NCI-H1694 (cell line): ENCODE measurements at regions not wholly inside any gene's neighbourhood (a gene's known extent, or its start where the extent isn't known, plus 50 kb on each side); places are given as distances from the start of the nearest gene placed in this dataset.

Source experiments
- DNase-seq: peaks from one replicate; lab custom pipeline; 2025; lab: John Stamatoyannopoulos, UW

DNA sequence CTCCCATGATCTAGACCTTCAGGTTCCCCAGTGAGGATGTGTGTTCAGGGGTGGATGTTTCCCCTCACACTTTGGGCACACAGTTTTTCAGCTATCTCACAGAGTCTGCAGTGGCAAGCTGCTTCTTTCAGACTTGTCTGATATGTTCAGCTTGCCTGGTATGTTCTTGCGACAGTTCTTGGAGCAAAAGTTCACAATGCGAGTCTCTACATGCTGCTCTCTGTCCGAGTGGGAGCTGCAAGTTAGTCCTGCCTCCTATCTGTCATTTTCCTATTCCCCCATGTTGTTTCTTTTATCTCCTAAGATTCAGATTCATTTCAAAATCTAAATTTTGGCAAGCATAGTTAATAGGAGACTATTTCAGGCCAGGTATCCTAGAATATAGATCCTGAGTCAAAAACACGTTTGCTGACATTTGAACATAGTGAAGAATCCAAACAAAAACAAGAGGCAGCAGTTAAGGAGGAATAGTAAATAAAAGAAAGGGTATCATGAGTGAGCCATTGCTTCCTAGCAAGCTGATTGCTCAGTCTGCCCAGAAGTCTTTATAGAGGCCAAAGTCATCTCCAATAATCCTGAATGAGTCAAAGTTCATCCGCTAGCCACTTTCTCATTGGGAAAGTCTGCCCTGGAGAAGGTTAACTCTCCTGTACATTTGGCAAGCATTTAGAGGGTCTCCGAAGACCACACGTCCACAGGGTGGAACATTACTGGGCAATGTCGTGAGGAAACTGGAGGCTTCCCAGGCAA, 140.2 kb upstream of the MOCS1 start:
- no peak for DNase-seq

DNA sequence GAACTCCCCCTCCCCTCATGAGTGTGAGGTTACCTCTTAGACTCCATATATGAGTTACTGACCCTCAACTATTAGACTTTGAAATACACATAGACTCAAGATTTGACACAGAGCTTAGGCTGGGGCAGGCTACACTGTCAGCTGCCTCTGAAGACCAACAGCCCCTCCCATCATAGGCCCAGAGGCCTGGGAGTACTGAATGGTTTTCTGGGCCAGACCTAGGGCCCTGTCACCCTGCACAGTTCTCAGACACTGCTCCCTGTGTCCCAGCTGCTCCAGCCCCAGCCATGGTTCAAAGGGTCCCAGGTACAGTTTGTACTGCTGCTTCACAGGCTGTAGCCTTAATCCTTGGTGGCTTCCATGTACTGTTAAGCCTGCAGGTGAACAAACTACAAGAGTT, 132.1 kb upstream of the MOCS1 start:
- DNase-seq = no peak

DNA sequence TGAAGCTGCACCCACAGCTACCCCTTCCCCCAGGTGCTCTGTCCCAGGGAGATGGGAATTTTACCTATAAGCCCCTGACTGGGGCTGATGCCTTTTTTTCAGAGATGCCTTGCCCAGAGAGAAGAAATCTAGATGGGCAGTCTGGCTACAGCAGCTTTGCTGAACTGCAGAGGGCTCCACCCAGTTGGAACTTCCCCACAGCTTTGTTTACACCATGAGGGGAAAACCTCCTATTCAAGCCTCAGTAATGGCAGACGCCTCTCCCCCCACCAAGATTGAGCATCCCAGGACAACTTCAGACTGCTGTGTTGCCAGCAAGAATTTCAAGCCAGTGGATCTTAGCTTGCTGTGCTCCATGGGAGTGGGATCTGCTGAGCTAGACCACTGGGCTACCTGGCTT, 122.6 kb upstream of the MOCS1 start:
- no peak for DNase-seq

DNA sequence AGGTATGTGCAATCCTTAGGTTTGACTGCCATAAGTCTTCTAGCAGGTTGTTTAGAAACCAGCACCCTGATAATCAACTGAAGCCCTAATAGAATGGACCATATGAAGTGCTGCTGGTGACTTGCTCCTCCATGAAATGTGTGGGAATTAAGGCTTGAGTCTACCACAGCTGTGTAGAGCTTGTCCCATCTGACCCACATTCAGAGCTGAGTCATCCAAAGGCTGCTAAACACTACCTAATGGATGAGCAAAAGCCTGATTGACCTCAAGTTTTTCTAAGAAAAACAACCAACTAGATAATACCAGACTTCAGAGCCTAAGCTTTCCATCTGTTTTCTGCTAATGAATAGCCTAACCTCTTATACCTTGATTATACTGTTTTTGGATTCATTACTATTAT, 120.3 kb upstream of the MOCS1 start:
- no peak for DNase-seq

GRCh38 chr6:40054186-40054585, 119.9 kb upstream of the MOCS1 start:
- DNase-seq = no peak

GRCh38 chr6:40049128-40049527, 114.9 kb upstream of the MOCS1 start:
- DNase-seq = no peak

- no peak for DNase-seq
Observed at GRCh38 chr6:40044196-40044595, 109.9 kb upstream of the MOCS1 start.

DNA sequence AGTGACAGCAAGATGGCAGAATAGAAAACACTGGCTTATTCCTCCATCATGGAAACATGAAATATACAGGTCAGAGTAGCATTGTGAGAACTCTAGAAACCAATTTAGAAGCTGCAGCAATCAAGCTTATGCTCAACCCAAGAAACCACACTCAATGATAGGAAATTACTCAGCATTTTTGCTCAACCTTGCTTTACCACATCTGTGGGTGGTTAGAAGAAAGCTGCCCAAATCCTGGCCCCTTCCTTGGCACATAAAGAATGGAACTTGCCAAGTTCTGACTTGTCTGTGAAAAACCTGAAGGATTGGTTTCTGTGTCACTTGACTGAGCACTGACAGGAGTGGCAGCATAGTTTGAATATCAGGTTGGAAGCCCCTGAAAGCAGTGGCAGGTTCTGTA, 108.0 kb upstream of the MOCS1 start:
- no peak for DNase-seq

- no peak for DNase-seq
Observed at GRCh38 chr6:40039042-40039441, 104.8 kb upstream of the MOCS1 start.

DNA sequence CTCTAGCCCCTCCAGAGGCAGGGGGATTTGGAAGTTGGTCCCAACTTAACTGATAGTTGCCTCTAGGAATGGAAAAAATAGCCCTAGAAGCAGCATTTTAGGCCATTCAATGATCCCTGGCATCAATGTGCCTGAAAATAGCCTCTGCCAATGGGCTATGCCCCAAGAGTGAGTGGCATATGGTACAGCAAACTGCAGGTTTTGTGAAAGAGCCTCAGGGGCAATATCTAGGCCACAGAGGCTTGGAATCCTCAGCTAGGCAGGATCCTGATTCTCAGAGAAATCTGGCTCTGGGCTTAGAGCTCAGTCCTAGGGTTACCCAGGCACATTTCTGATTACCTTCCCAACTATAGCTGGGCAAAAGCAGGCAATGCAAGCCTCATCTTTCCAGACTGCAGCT, 104.4 kb upstream of the MOCS1 start:
- DNase-seq = no peak

- no peak for DNase-seq
Observed at GRCh38 chr6:40037271-40037670, 103.0 kb upstream of the MOCS1 start.

GRCh38 chr6:40036186-40036585, 101.9 kb upstream of the MOCS1 start:
- no peak for DNase-seq

GRCh38 chr6:40028449-40028848, 94.2 kb upstream of the MOCS1 start:
- DNase-seq = no peak

DNA sequence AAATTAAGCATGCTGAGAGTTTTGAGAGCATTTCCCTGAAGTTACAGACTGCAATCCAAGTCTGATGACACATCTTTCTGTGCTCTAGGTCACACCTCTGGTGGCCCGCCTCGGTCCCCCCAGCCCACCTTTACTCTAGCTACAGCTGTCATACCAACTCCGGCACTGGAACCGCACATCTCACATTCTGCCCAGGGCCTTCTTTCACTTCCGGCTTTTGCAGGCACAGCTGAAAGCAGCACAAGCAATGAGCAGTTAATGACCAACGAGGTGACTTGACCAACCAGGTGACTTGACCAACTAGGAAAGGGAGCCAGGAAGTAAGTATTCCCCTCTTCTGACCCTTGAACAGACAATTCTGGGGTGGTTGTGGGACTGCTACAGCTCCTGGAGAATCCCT, 88.6 kb upstream of the MOCS1 start:
- DNase-seq = no peak

GRCh38 chr6:40020166-40020565, 85.9 kb upstream of the MOCS1 start:
- no peak for DNase-seq

- no peak for DNase-seq
Observed at GRCh38 chr6:40015530-40015929, 81.3 kb upstream of the MOCS1 start.

DNA sequence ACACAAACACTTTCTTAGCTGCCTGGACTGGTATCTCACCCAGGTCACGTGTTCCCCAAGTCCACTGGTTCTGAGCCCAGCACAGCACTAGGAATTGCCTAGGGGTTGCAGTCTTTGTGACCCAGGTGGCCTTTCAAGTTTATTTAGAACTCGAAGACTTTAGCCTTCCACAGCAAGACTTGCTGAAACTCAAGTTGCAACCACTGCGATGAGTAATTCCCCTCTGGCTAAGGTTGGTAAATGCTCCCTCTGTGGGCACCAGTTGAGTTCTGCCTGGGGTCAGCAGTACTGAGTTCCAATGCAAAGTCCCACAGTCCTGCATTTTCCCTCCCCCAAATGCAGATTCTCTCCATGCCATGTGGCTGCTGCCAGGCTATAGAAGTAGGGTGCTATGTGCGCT, 77.6 kb upstream of the MOCS1 start:
- no peak for DNase-seq

DNA sequence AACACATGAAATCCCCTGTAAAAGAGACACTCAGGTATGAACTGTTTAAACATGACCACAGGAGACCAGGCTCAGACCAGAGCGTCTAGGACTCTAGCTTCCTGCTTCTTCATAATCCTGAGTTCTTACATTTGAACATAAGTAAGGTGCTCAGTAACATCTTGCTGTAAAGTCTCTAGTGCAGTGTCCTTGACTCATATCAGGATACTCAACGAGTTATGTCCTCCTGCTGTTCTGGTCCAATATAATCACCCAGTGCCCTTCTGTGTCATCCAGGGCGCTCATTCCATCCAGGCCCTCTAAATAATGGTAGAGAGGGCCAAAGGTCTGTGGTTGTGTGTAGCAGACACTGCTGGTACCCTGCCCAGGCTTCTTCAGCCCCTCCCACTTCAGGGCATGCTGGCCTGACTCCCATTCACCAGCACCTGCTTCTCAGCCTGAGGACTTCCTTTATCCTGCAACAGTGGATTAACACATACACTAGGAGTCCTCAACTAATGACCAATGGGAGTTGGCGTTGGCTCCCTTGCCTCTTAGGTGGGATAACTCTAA, 66.8 kb upstream of the MOCS1 start:
- no peak for DNase-seq

- no peak for DNase-seq
Observed at GRCh38 chr6:39999006-39999867, 65.0 kb upstream of the MOCS1 start.

GRCh38 chr6:39998126-39998525, 63.9 kb upstream of the MOCS1 start:
- no peak for DNase-seq

DNA sequence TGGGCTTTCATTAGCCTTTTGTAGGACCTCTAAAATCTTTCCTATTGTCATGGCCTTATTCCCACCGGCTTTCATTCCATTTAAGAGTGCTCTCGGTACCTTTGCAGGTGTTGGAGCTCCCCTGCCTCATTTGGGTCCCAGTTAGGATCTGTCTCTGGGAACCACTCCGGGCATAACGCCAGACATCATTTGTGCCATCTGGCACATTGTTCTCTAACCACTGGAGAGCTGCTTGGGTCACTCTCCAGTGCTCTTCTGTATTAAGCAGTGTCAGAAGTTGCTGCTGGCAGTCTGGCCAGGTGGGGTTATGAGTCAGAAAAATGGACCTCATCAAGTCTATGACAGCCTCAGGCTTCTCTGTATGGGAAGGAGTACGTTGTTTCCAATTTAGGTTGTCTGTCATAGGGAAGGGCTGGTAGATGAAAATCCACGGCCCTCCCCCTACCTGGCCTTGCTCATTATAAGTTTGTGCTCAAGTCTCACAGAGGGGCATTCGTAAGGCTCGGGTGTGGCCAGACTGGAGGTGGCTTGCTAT, 62.9 kb upstream of the MOCS1 start:
- DNase-seq = peak; percentile 8

DNA sequence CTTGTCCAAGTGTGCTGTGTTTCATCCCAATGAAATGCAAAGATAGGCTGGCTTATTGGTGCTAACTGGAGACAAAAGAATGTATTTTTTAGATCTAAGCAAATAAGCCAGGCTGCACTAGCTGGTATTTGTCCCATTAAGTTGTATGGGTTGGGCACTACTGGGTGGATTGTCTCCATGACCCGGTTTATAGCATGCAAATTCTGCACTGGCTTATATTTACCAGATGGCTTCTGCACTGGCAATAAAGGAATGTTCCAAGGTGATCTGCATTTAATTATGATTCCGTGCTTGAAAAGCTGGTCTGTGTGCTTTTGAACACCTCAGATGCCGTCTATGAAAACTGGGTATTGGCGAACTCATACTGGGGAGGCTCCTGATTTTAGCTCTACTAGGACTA, 61.4 kb upstream of the MOCS1 start:
- DNase-seq = no peak
